ENCODE measurements at regions not wholly inside any gene's neighbourhood (a gene's known extent, or its start where the extent isn't known, plus 50 kb on each side); places are given as distances from the start of the nearest gene placed in this dataset.

- Histone ChIP-seq H3K27me3 (no peaks in the 10 kb centered on the region), H3K4me1 (no peaks in the 10 kb centered on the region), H3K4me3 (no peak overlapping the region), H3K27ac (no peak overlapping the region), H3K36me3 (no peaks in the 10 kb centered on the region), H3K9me3 (no peaks in the 10 kb centered on the region)
- intact Hi-C loops (cut with DNase I; ENCODE audit: low total_unique reads), result no loop called here
- DNase-seq, result no peak
- TF ChIP-seq POLR2A (IDR thresholded peaks at IDR 0.05) (no peak), CTCF (IDR thresholded peaks at IDR 0.05) (no peak), EP300 (IDR thresholded peaks at IDR 0.05) (no peak), POLR2AphosphoS5 (IDR thresholded peaks at IDR 0.05) (no peak)
- 76 to 94% (median 88%) methylated on average over 1 of the region's 1 CpG for WGBS, 5 donors
Observed at GRCh38 chr6:82766476-82766875, 299.2 kb downstream of the UBE3D start.

DNA sequence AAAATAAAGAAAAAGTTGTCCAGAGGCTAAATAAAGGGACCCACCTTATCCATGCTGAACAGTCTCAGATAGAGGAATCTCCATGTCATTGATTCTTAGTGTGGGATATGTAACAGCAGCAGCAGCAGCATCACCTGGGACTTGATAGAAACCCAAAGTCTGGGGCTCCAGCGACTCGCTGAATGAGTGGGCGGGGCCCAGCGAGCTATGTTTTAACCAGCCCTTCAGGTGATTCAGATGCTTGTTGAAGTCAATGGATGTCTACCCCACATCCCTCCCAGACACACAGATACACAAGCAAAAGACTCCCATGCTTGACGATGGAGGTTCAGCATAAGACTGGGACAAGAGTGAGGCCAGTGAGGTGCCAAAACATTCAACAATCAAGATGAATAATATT is 298.6 kb downstream of the UBE3D start:
- Histone ChIP-seq H3K9me3 (no peaks in the 10 kb centered on the region), H3K4me1 (no peaks in the 10 kb centered on the region), H3K27me3 (no peaks in the 10 kb centered on the region), H3K36me3 (no peaks in the 10 kb centered on the region), H3K4me3 (no peak overlapping the region), H3K27ac (no peak overlapping the region)
- intact Hi-C loops (cut with DNase I; ENCODE audit: low total_unique reads), result no loop called here
- 69 to 85% (median 84%) methylated on average over 5 of the region's 5 CpGs for WGBS, 5 donors
- DNase-seq, result no peak
- TF ChIP-seq POLR2AphosphoS5 (IDR thresholded peaks at IDR 0.05) (no peak), CTCF (IDR thresholded peaks at IDR 0.05) (no peak), POLR2A (IDR thresholded peaks at IDR 0.05) (no peak), EP300 (IDR thresholded peaks at IDR 0.05) (no peak)

- DNase-seq, result no peak
- no peaks in the 10 kb centered on the region for H3K4me1 ChIP-seq
- no peak overlapping the region for H3K4me3 ChIP-seq
- H3K9me3 ChIP-seq, result no peaks in the 10 kb centered on the region
- no peak for TF ChIP-seq CTCF (IDR thresholded peaks at IDR 0.05)
- TF ChIP-seq EP300 (IDR thresholded peaks at IDR 0.05), result no peak
- no peak for TF ChIP-seq POLR2AphosphoS5 (IDR thresholded peaks at IDR 0.05)
- no peak for TF ChIP-seq POLR2A (IDR thresholded peaks at IDR 0.05)
- intact Hi-C loops (cut with DNase I; ENCODE audit: low total_unique reads), result no loop called here
- H3K36me3 ChIP-seq, result no peaks in the 10 kb centered on the region
- WGBS, 5 donors, result 64 to 92% (median 81%) methylated on average over 4 of the region's 4 CpGs
- H3K27me3 ChIP-seq, result no peaks in the 10 kb centered on the region
- no peak overlapping the region for H3K27ac ChIP-seq
Observed at GRCh38 chr6:82767447-82767846, 298.2 kb downstream of the UBE3D start.

GRCh38 chr6:82772851-82773717 is 292.6 kb downstream of the UBE3D start:
- intact Hi-C loops (cut with DNase I; ENCODE audit: low total_unique reads), result no loop called here
- WGBS, 5 donors, result 62 to 70% (median 68%) methylated on average over 5 of the region's 5 CpGs
- Histone ChIP-seq H3K9me3 (no peaks in the 10 kb centered on the region), H3K4me1 (no peaks in the 10 kb centered on the region), H3K36me3 (no peaks in the 10 kb centered on the region), H3K27me3 (no peaks in the 10 kb centered on the region), H3K27ac (no peak overlapping the region), H3K4me3 (no peak overlapping the region)
- TF ChIP-seq POLR2A (IDR thresholded peaks at IDR 0.05), result no peak
- no peak for TF ChIP-seq POLR2AphosphoS5 (IDR thresholded peaks at IDR 0.05)
- TF ChIP-seq EP300 (IDR thresholded peaks at IDR 0.05), result no peak
- TF ChIP-seq CTCF (IDR thresholded peaks at IDR 0.05), result no peak
- DNase-seq, result no peak
